Naive thymus-derived CD4-positive, alpha-beta T cell (primary cell): ENCODE measurements at regions not wholly inside any gene's neighbourhood (a gene's known extent, or its start where the extent isn't known, plus 50 kb on each side); places are given as distances from the start of the nearest gene placed in this dataset.

Experiments used
- ATAC-seq: fragments of 150-1000 bp; cut with Tn5 transposase; 2 replicates; pipeline ENCODE4 v1.10.0; 2021; ENCODE audit warnings: mild to moderate bottlenecking, moderate library complexity
- CTCF ChIA-PET: fragments of 350-600 bp; sonication (Branson Sonifier 250); formaldehyde crosslinking; loops from one replicate; lab custom pipeline; 2021; ENCODE audit warnings: antibody characterized with exemption; lab: Charles Lee
- POLR2A ChIA-PET: fragments of 350-600 bp; sonication (Branson Sonifier 250); formaldehyde crosslinking; loops from one replicate; lab custom pipeline; 2021; ENCODE audit warnings: antibody characterized with exemption, inconsistent platforms; lab: Charles Lee
- DNase-seq, 9 donors: peaks; one replicate each; pipeline versions ENCODE4 v3.0.0 to v3.0.0-alpha.2; 2020 to 2022; ENCODE audit warnings: mixed read lengths in 1 of 9
- H3K27ac ChIP-seq: one replicate; pipeline ENCODE4 v1.7.0; 2013; ENCODE audit warnings: mild to moderate bottlenecking, low read depth, low read length, moderate library complexity
- H3K27me3 ChIP-seq, 2 donors: one replicate each; pipeline ENCODE4 v1.7.0; 2013; ENCODE audit warnings: low read length in 2 of 2, mild to moderate bottlenecking in 2 of 2, moderate library complexity in 2 of 2; ENCODE audit not compliant: control insufficient read depth in 2 of 2, insufficient read depth in 2 of 2
- H3K36me3 ChIP-seq, 3 experiments: 1 replicate in 2 of 3; 2 replicates in 1 of 3; pipeline ENCODE4 v1.7.0; 2013; ENCODE audit warnings: low read length in 3 of 3, mild to moderate bottlenecking in 3 of 3, moderate library complexity in 1 of 3; ENCODE audit not compliant: insufficient read depth in 3 of 3, control insufficient read depth in 2 of 3
- H3K4me1 ChIP-seq, 2 donors: one replicate each; pipeline ENCODE4 v1.7.0; 2013; ENCODE audit warnings: low read length in 2 of 2, mild to moderate bottlenecking in 2 of 2, moderate library complexity in 1 of 2; ENCODE audit not compliant: control insufficient read depth in 2 of 2, insufficient read depth in 2 of 2
- H3K4me3 ChIP-seq: 2 replicates; pipeline ENCODE4 v1.7.0; 2013; ENCODE audit warnings: mild to moderate bottlenecking, low read length
- H3K9me3 ChIP-seq, 3 experiments: 1 replicate in 2 of 3; 2 replicates in 1 of 3; pipeline ENCODE4 v1.7.0; 2013; ENCODE audit warnings: low read length in 3 of 3; ENCODE audit not compliant: control insufficient read depth in 2 of 3
- H3K27ac Mint-ChIP-seq, 9 donors: one replicate each; pipeline ENCODE4 v1.8.0; 2020 to 2022; ENCODE audit warnings: mixed read lengths in 9 of 9, mild to moderate bottlenecking in 8 of 9, moderate library complexity in 5 of 9, inconsistent platforms in 2 of 9
- H3K27me3 Mint-ChIP-seq, 5 donors: one replicate each; pipeline ENCODE4 v1.8.0; 2021 to 2022; ENCODE audit warnings: mixed read lengths in 5 of 5, mild to moderate bottlenecking in 1 of 5
- H3K36me3 Mint-ChIP-seq, 5 donors: one replicate each; pipeline ENCODE4 v1.8.0; 2020 to 2022; ENCODE audit warnings: mixed read lengths in 5 of 5, mild to moderate bottlenecking in 3 of 5, inconsistent platforms in 1 of 5
- H3K4me1 Mint-ChIP-seq, 7 donors: one replicate each; pipeline ENCODE4 v1.8.0; 2020 to 2022; ENCODE audit warnings: mixed read lengths in 7 of 7, mild to moderate bottlenecking in 3 of 7, inconsistent platforms in 1 of 7
- H3K4me3 Mint-ChIP-seq, 10 donors: one replicate each; pipeline ENCODE4 v1.8.0; 2020 to 2022; ENCODE audit warnings: mild to moderate bottlenecking in 10 of 10, mixed read lengths in 10 of 10, moderate library complexity in 6 of 10, inconsistent platforms in 2 of 10
- H3K9me3 Mint-ChIP-seq, 11 donors: one replicate each; pipeline ENCODE4 v1.8.0; 2020 to 2022; ENCODE audit warnings: mixed read lengths in 11 of 11, mild to moderate bottlenecking in 4 of 11, inconsistent platforms in 1 of 11, moderate library complexity in 1 of 11
- intact Hi-C, 2 donors: fragments of 100-400 bp; cut with micrococcal nuclease; formaldehyde crosslinking; loops; one replicate each; pipeline ENCODE4 v1.15.1; 2023

DNA sequence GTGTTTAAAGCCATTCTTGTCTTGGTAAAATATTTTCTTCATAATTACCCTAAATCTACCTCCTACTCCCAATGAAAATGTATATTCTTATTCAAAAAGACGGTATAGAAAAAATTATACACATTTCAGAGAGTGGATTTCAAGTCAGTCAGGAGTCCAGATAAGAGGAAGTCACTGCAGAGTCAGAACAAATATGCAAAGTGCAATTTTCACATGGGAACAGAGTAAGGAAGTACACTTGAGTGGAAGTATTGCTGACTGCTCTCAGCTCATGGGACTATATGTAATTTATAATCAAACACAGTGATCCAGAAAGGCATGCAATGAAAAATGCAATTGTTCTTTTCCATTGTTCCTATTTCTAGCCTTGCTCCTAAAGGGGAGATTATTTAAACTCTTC lies 1128.0 kb downstream of the AACS start:
- Histone ChIP-seq H3K9me3 (no peaks in the 10 kb centered on the region), H3K36me3 (no peaks in the 10 kb centered on the region), H3K4me3 (no peak overlapping the region), H3K4me1 (no peaks in the 10 kb centered on the region), H3K27me3 (no peaks in the 10 kb centered on the region), H3K27ac (no peak overlapping the region)
- intact Hi-C loops: no loop called here
- H3K9me3 Mint-ChIP-seq: peaks cover 0 to 15% (median 4%) of the 10 kb centered on the region in 11 donors
- H3K4me3 Mint-ChIP-seq: no peak overlapping the region
- DNase-seq (no peak), ATAC-seq (no peak)
- H3K36me3 Mint-ChIP-seq: no peaks in the 10 kb centered on the region
- no peak overlapping the region for H3K27ac Mint-ChIP-seq
- peaks cover 0 to 5% (median 0%) of the 10 kb centered on the region in 7 donors for H3K4me1 Mint-ChIP-seq
- ChIA-PET CTCF (no interaction called here), POLR2A (no interaction called here)
- peaks cover 6 to 29% (median 17%) of the 10 kb centered on the region in 5 donors for H3K27me3 Mint-ChIP-seq

- no peak overlapping the region for H3K4me3 Mint-ChIP-seq
- intact Hi-C loops: no loop called here
- H3K27ac ChIP-seq: no peak overlapping the region
- no peaks in the 10 kb centered on the region for H3K9me3 ChIP-seq
- no peaks in the 10 kb centered on the region for H3K4me1 ChIP-seq
- ATAC-seq (no peak), DNase-seq (no peak)
- H3K4me3 ChIP-seq: no peak overlapping the region
- ChIA-PET CTCF (no interaction called here), POLR2A (no interaction called here)
- H3K36me3 ChIP-seq: no peaks in the 10 kb centered on the region
- no peak overlapping the region for H3K27ac Mint-ChIP-seq
- H3K27me3 ChIP-seq: no peaks in the 10 kb centered on the region
- H3K27me3 Mint-ChIP-seq: peaks cover 0 to 4% (median under 1%) of the 10 kb centered on the region in 5 donors
- H3K9me3 Mint-ChIP-seq: peaks cover 0 to 11% (median 0%) of the 10 kb centered on the region in 11 donors
- no peaks in the 10 kb centered on the region for H3K36me3 Mint-ChIP-seq
- H3K4me1 Mint-ChIP-seq: no peaks in the 10 kb centered on the region
Measured at GRCh38 chr12:126196263-126196662, 1131.0 kb downstream of the AACS start.

- H3K4me3 Mint-ChIP-seq: no peak overlapping the region
- intact Hi-C loops: no loop called here
Measured at GRCh38 chr12:126198516-126198915, 1133.3 kb downstream of the AACS start.

GRCh38 chr12:126198966-126199692 lies 1133.9 kb downstream of the AACS start:
- no peaks in the 10 kb centered on the region for H3K36me3 ChIP-seq
- CTCF ChIA-PET: no interaction called here
- no peaks in the 10 kb centered on the region for H3K36me3 Mint-ChIP-seq
- POLR2A ChIA-PET: no interaction called here
- intact Hi-C loops: no loop called here
- peaks cover 0 to 3% (median 0%) of the 10 kb centered on the region in 5 donors for H3K27me3 Mint-ChIP-seq
- no peaks in the 10 kb centered on the region for H3K4me1 ChIP-seq
- H3K4me3 ChIP-seq: no peak overlapping the region
- ATAC-seq: no peak
- no peaks in the 10 kb centered on the region for H3K9me3 ChIP-seq
- no peak overlapping the region for H3K27ac ChIP-seq
- peaks cover 0 to 4% (median 0%) of the 10 kb centered on the region in 7 donors for H3K4me1 Mint-ChIP-seq
- no peak overlapping the region for H3K4me3 Mint-ChIP-seq
- no peak for DNase-seq
- H3K27me3 ChIP-seq: no peaks in the 10 kb centered on the region
- H3K27ac Mint-ChIP-seq: no peak overlapping the region
- peaks cover 0 to 12% (median 0%) of the 10 kb centered on the region in 11 donors for H3K9me3 Mint-ChIP-seq

More at GRCh38 chr12:126198516-126198915, 1133.3 kb downstream of the AACS start:
- DNase-seq (no peak), ATAC-seq (no peak)
- POLR2A ChIA-PET: no interaction called here
- CTCF ChIA-PET: no interaction called here
- no peak overlapping the region for H3K4me3 ChIP-seq
- Mint-ChIP-seq H3K27ac (no peak overlapping the region), H3K9me3 (peaks cover 0 to 12% (median 0%) of the 10 kb centered on the region in 11 donors), H3K36me3 (no peaks in the 10 kb centered on the region), H3K4me1 (peaks cover 0 to 4% (median 0%) of the 10 kb centered on the region in 7 donors), H3K27me3 (peaks cover 0 to 3% (median 0%) of the 10 kb centered on the region in 5 donors)
- H3K4me1 ChIP-seq: no peaks in the 10 kb centered on the region
- no peaks in the 10 kb centered on the region for H3K27me3 ChIP-seq
- no peaks in the 10 kb centered on the region for H3K36me3 ChIP-seq
- no peak overlapping the region for H3K27ac ChIP-seq
- no peaks in the 10 kb centered on the region for H3K9me3 ChIP-seq

DNA sequence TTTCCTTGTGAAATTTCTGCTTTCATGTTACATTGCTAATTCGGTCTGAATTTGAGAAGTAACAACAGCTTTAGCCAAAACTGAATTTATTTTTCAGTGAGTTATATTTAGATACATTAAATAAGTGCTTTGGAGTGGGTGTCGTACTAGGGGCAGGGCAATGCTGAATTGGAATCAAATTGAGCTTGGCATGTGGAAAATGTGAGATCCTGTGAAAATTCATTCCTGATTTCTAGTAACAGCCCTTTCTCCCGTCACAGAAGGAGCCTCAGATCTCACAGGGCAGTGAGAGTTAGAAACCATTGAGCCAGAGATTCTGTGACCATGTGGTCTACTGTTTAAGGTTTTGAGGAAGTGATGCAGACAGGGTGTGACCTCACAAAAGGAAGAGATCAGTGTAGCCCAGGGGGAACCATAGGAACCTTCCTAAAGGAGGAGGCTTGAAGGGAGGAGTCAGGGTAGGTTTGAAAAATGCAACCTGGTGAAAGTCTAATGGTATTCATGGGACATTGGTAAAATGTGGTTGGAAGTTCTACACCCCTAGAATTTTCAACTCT lies 1136.8 kb downstream of the AACS start:
- ChIA-PET CTCF (no interaction called here), POLR2A (interaction anchor here (0.6 kb wide), 1 partner anchor 184 kb away, joined by 5 read pairs; no protein-coding TSS in a partner anchor)
- Mint-ChIP-seq H3K36me3 (no peaks in the 10 kb centered on the region), H3K4me1 (peaks cover 0 to 4% (median 0%) of the 10 kb centered on the region in 7 donors), H3K4me3 (no peak overlapping the region), H3K27me3 (peaks cover 0 to 7% (median 0%) of the 10 kb centered on the region in 5 donors), H3K27ac (no peak overlapping the region), H3K9me3 (peaks cover 0 to 17% (median 0%) of the 10 kb centered on the region in 11 donors)
- H3K27me3 ChIP-seq: no peaks in the 10 kb centered on the region
- no peaks in the 10 kb centered on the region for H3K4me1 ChIP-seq
- DNase-seq (no peak), ATAC-seq (no peak)
- H3K9me3 ChIP-seq: no peaks in the 10 kb centered on the region
- no peak overlapping the region for H3K27ac ChIP-seq
- intact Hi-C loops: no loop called here
- no peaks in the 10 kb centered on the region for H3K36me3 ChIP-seq
- no peak overlapping the region for H3K4me3 ChIP-seq

GRCh38 chr12:126204326-126204725 lies 1139.1 kb downstream of the AACS start:
- no peak overlapping the region for H3K27ac ChIP-seq
- Mint-ChIP-seq H3K36me3 (no peaks in the 10 kb centered on the region), H3K9me3 (peaks cover 0 to 10% (median 0%) of the 10 kb centered on the region in 11 donors), H3K27ac (no peak overlapping the region), H3K4me1 (peaks cover 0 to 4% (median 0%) of the 10 kb centered on the region in 7 donors), H3K4me3 (no peak overlapping the region), H3K27me3 (peaks cover 0 to 7% (median 0%) of the 10 kb centered on the region in 5 donors)
- no peaks in the 10 kb centered on the region for H3K36me3 ChIP-seq
- no peaks in the 10 kb centered on the region for H3K4me1 ChIP-seq
- no peaks in the 10 kb centered on the region for H3K9me3 ChIP-seq
- no peak for ATAC-seq
- DNase-seq: no peak
- intact Hi-C loops: no loop called here
- H3K27me3 ChIP-seq: no peaks in the 10 kb centered on the region
- H3K4me3 ChIP-seq: no peak overlapping the region
- ChIA-PET CTCF (no interaction called here), POLR2A (no interaction called here)
